ENCODE measurements at regions not wholly inside any gene's neighbourhood (a gene's known extent, or its start where the extent isn't known, plus 50 kb on each side); places are given as distances from the start of the nearest gene placed in this dataset.
A peak's percentile ranks its signal among the peaks of the same experiment; 100 is the strongest.

GRCh38 chr1:239952348-239953308 lies 139.1 kb upstream of the FMN2 start:
- Mint-ChIP-seq H3K27me3 (no peaks in the 10 kb centered on the region), H3K27ac (no peak overlapping the region), H3K9me3 (no peaks in the 10 kb centered on the region), H3K4me1 (no peaks in the 10 kb centered on the region), H3K36me3 (ENCODE audit: low read depth) (no peaks in the 10 kb centered on the region), H3K4me3 (no peak overlapping the region)
- DNase-seq, result no peak
- ChIA-PET CTCF (interaction anchor here (0.7 to 2.1 kb wide), 7 partner anchors 9 to 188 kb away, joined by 3 to 13 read pairs (median 6); no protein-coding TSS in a partner anchor), POLR2A (no interaction called here)

GRCh38 chr1:239954836-239955235 lies 136.8 kb upstream of the FMN2 start:
- ChIA-PET POLR2A (no interaction called here), CTCF (no interaction called here)
- no peak overlapping the region for H3K4me3 Mint-ChIP-seq
- H3K4me1 Mint-ChIP-seq, result no peaks in the 10 kb centered on the region
- no peaks in the 10 kb centered on the region for H3K36me3 Mint-ChIP-seq (ENCODE audit: low read depth)
- H3K9me3 Mint-ChIP-seq, result no peaks in the 10 kb centered on the region
- no peak for DNase-seq
- H3K27ac Mint-ChIP-seq, result no peak overlapping the region
- peaks cover 4% of the 10 kb centered on the region for H3K27me3 Mint-ChIP-seq

GRCh38 chr1:239955431-239955830 lies 136.3 kb upstream of the FMN2 start:
- no peak for DNase-seq
- Mint-ChIP-seq H3K9me3 (no peaks in the 10 kb centered on the region), H3K27ac (no peak overlapping the region), H3K27me3 (peaks cover 4% of the 10 kb centered on the region), H3K36me3 (ENCODE audit: low read depth) (no peaks in the 10 kb centered on the region), H3K4me1 (no peaks in the 10 kb centered on the region), H3K4me3 (no peak overlapping the region)
- POLR2A ChIA-PET, result no interaction called here
- CTCF ChIA-PET, result no interaction called here

- POLR2A ChIA-PET, result no interaction called here
- Mint-ChIP-seq H3K9me3 (no peaks in the 10 kb centered on the region), H3K27me3 (peaks cover 4% of the 10 kb centered on the region), H3K4me3 (no peak overlapping the region), H3K36me3 (ENCODE audit: low read depth) (no peaks in the 10 kb centered on the region), H3K4me1 (no peaks in the 10 kb centered on the region), H3K27ac (no peak overlapping the region)
- CTCF ChIA-PET, result no interaction called here
- no peak for DNase-seq
Observed at GRCh38 chr1:239956263-239956662, 135.4 kb upstream of the FMN2 start.

- H3K36me3 Mint-ChIP-seq (ENCODE audit: low read depth), result no peaks in the 10 kb centered on the region
- H3K9me3 Mint-ChIP-seq, result no peaks in the 10 kb centered on the region
- CTCF ChIA-PET, result interaction anchor here (1.6 kb wide), 1 partner anchor 18 kb away, joined by 3 read pairs; no protein-coding TSS in a partner anchor
- H3K27ac Mint-ChIP-seq, result no peak overlapping the region
- POLR2A ChIA-PET, result no interaction called here
- no peak for DNase-seq
- H3K27me3 Mint-ChIP-seq, result peaks cover 4% of the 10 kb centered on the region
- H3K4me1 Mint-ChIP-seq, result no peaks in the 10 kb centered on the region
- H3K4me3 Mint-ChIP-seq, result no peak overlapping the region
Observed at GRCh38 chr1:239958063-239958462, 133.6 kb upstream of the FMN2 start.

GRCh38 chr1:239960366-239960765 lies 131.3 kb upstream of the FMN2 start:
- H3K9me3 Mint-ChIP-seq, result no peaks in the 10 kb centered on the region
- peaks cover 4% of the 10 kb centered on the region for H3K27me3 Mint-ChIP-seq
- DNase-seq, result no peak
- H3K4me1 Mint-ChIP-seq, result no peaks in the 10 kb centered on the region
- ChIA-PET POLR2A (no interaction called here), CTCF (interaction anchor here (3.5 kb wide), 1 partner anchor 9 kb away, joined by 13 read pairs; no protein-coding TSS in a partner anchor)
- no peak overlapping the region for H3K27ac Mint-ChIP-seq
- H3K36me3 Mint-ChIP-seq (ENCODE audit: low read depth), result no peaks in the 10 kb centered on the region
- no peak overlapping the region for H3K4me3 Mint-ChIP-seq

- H3K9me3 Mint-ChIP-seq, result no peaks in the 10 kb centered on the region
- no peaks in the 10 kb centered on the region for H3K4me1 Mint-ChIP-seq
- POLR2A ChIA-PET, result no interaction called here
- H3K27me3 Mint-ChIP-seq, result peaks cover 1% of the 10 kb centered on the region
- CTCF ChIA-PET, result no interaction called here
- no peaks in the 10 kb centered on the region for H3K36me3 Mint-ChIP-seq (ENCODE audit: low read depth)
- H3K4me3 Mint-ChIP-seq, result no peak overlapping the region
- DNase-seq, result no peak
- no peak overlapping the region for H3K27ac Mint-ChIP-seq
Observed at GRCh38 chr1:239963856-239964255, 127.8 kb upstream of the FMN2 start.

- H3K4me1 Mint-ChIP-seq, result no peaks in the 10 kb centered on the region
- no peak overlapping the region for H3K27ac Mint-ChIP-seq
- no peaks in the 10 kb centered on the region for H3K36me3 Mint-ChIP-seq (ENCODE audit: low read depth)
- H3K27me3 Mint-ChIP-seq, result no peaks in the 10 kb centered on the region
- POLR2A ChIA-PET, result no interaction called here
- H3K4me3 Mint-ChIP-seq, result no peak overlapping the region
- DNase-seq, result peak; percentile 44
- CTCF ChIA-PET, result interaction anchor here (0.5 to 1.0 kb wide), 5 partner anchors 10 to 286 kb away, joined by 3 to 6 read pairs (median 4); no protein-coding TSS in a partner anchor
- H3K9me3 Mint-ChIP-seq, result peaks cover 17% of the 10 kb centered on the region
Observed at GRCh38 chr1:239976130-239976968, 115.3 kb upstream of the FMN2 start.

GRCh38 chr1:239977416-239977815 lies 114.3 kb upstream of the FMN2 start:
- POLR2A ChIA-PET, result no interaction called here
- Mint-ChIP-seq H3K4me1 (no peaks in the 10 kb centered on the region), H3K27ac (no peak overlapping the region), H3K9me3 (peaks cover 17% of the 10 kb centered on the region), H3K4me3 (no peak overlapping the region), H3K36me3 (ENCODE audit: low read depth) (no peaks in the 10 kb centered on the region), H3K27me3 (no peaks in the 10 kb centered on the region)
- DNase-seq, result no peak
- CTCF ChIA-PET, result interaction anchor here (0.8 to 1.4 kb wide), 5 partner anchors 9 to 26 kb away, joined by 3 to 5 read pairs (median 3); no protein-coding TSS in a partner anchor

GRCh38 chr1:239979456-239979855 lies 112.2 kb upstream of the FMN2 start:
- CTCF ChIA-PET, result no interaction called here
- Mint-ChIP-seq H3K27me3 (no peaks in the 10 kb centered on the region), H3K27ac (no peak overlapping the region), H3K9me3 (peaks cover 27% of the 10 kb centered on the region), H3K4me3 (no peak overlapping the region), H3K36me3 (ENCODE audit: low read depth) (no peaks in the 10 kb centered on the region), H3K4me1 (no peaks in the 10 kb centered on the region)
- no peak for DNase-seq
- POLR2A ChIA-PET, result no interaction called here

GRCh38 chr1:239982762-239983161 lies 108.9 kb upstream of the FMN2 start:
- no peaks in the 10 kb centered on the region for H3K4me1 Mint-ChIP-seq
- no peak overlapping the region for H3K4me3 Mint-ChIP-seq
- no peak overlapping the region for H3K27ac Mint-ChIP-seq
- H3K36me3 Mint-ChIP-seq (ENCODE audit: low read depth), result no peaks in the 10 kb centered on the region
- no peak for DNase-seq
- CTCF ChIA-PET, result no interaction called here
- peaks cover 41% of the 10 kb centered on the region for H3K9me3 Mint-ChIP-seq
- no peaks in the 10 kb centered on the region for H3K27me3 Mint-ChIP-seq
- POLR2A ChIA-PET, result no interaction called here

GRCh38 chr1:239985044-239985443 lies 106.6 kb upstream of the FMN2 start:
- CTCF ChIA-PET, result no interaction called here
- H3K4me3 Mint-ChIP-seq, result no peak overlapping the region
- no peaks in the 10 kb centered on the region for H3K27me3 Mint-ChIP-seq
- peaks cover 29% of the 10 kb centered on the region for H3K9me3 Mint-ChIP-seq
- POLR2A ChIA-PET, result no interaction called here
- H3K27ac Mint-ChIP-seq, result no peak overlapping the region
- no peaks in the 10 kb centered on the region for H3K4me1 Mint-ChIP-seq
- no peak for DNase-seq
- H3K36me3 Mint-ChIP-seq (ENCODE audit: low read depth), result no peaks in the 10 kb centered on the region

GRCh38 chr1:239987103-239987745 lies 104.5 kb upstream of the FMN2 start:
- Mint-ChIP-seq H3K4me3 (no peak overlapping the region), H3K36me3 (ENCODE audit: low read depth) (no peaks in the 10 kb centered on the region), H3K4me1 (no peaks in the 10 kb centered on the region), H3K27me3 (no peaks in the 10 kb centered on the region), H3K27ac (no peak overlapping the region), H3K9me3 (peaks cover 24% of the 10 kb centered on the region)
- ChIA-PET CTCF (interaction anchor here (0.6 to 1.6 kb wide), 3 partner anchors 10 to 236 kb away, joined by 3 to 5 read pairs (median 3); no protein-coding TSS in a partner anchor), POLR2A (no interaction called here)
- DNase-seq, result peak; percentile 25

All from activated CD4-positive, alpha-beta memory T cell treated with anti-CD3 and anti-CD28 coated beads, Interleukin-2, amount 10 ng/mL, durations not matched to agents 7 days and 5 days (primary cell).